ENCODE measurements at regions not wholly inside any gene's neighbourhood (a gene's known extent, or its start where the extent isn't known, plus 50 kb on each side); places are given as distances from the start of the nearest gene placed in this dataset.
A peak's percentile ranks its signal among the peaks of the same experiment; 100 is the strongest.

GRCh38 chr2:13005761-13006335 is 289.1 kb downstream of the TRIB2 start:
- Histone ChIP-seq H3K27ac (ENCODE audit: insufficient read depth, low read depth, low read length) (no peak overlapping the region), H3K4me2 (ENCODE audit: insufficient read depth, low read length) (peak overlapping the region; percentile 59), H3K9me3 (replicated peaks; ENCODE audit: control insufficient read depth, insufficient read depth, low read length) (no peaks in the 10 kb centered on the region), H3K9ac (replicated peaks; ENCODE audit: extremely low read depth, insufficient read depth, low read length) (no peak overlapping the region), H3K79me2 (ENCODE audit: control insufficient read depth, insufficient read depth, low read length) (no peaks in the 10 kb centered on the region), H3K9me1 (replicated peaks; ENCODE audit: control insufficient read depth, extremely low read depth, insufficient read depth, low read length) (no peaks in the 10 kb centered on the region), H2AFZ (ENCODE audit: low read depth, low read length) (peak overlapping the region; percentile 17), H3K27me3 (ENCODE audit: control insufficient read depth in 2 of 2, insufficient read depth in 2 of 2, low read length in 2 of 2) (peaks cover 0 to 3% of the 10 kb centered on the region in 2 experiments), H3K4me3 (replicated peaks in 1 of 3; ENCODE audit: insufficient read depth in 1 of 3, low read depth in 1 of 3, low read length in 3 of 3) (no peak overlapping the region), H4K20me1 (replicated peaks; ENCODE audit: control insufficient read depth, extremely low read depth, insufficient read depth, low read length) (no peaks in the 10 kb centered on the region), H3K4me1 (ENCODE audit: control insufficient read depth, extremely low read depth, insufficient read depth, low read length) (peaks cover 24% of the 10 kb centered on the region), H3K36me3 (ENCODE audit: control insufficient read depth in 2 of 2, extremely low read depth in 1 of 2, insufficient read depth in 2 of 2, low read length in 2 of 2) (no peaks in the 10 kb centered on the region)
- dilution Hi-C loops (cut with MboI; ENCODE audit: extremely low pct_ligation_motif_present, low sequenced_read_pairs) = no loop called here
- ChIA-PET CTCF (interaction anchor here (0.9 to 3.8 kb wide), 26 partner anchors 11 to 1221 kb away, joined by 3 to 135 read pairs (median 9); partner anchors contain the start of gene TRIB2), POLR2A (no interaction called here)
- intact Hi-C loops (cut with micrococcal nuclease) = loop anchor here (1.0 to 10.0 kb wide), 7 partner anchors 24 to 849 kb away; no protein-coding TSS in a partner anchor
- DNase-seq (ENCODE audit: low read depth, low spot score) (peak; percentile 63), FAIRE-seq (peak; percentile 21)
- TF ChIP-seq GATA2 (IDR thresholded peaks at IDR 0.05; ENCODE audit: insufficient read depth, insufficient read length, low read depth, low read length) (no peak), EZH2 (IDR thresholded peaks at IDR 0.05; ENCODE audit: borderline replicate concordance, low read depth, low read length, severe bottlenecking) (no peak)
- BruUV-seq (replicated peaks) = no TSS peak

GRCh38 chr2:13006426-13006825 is 289.7 kb downstream of the TRIB2 start:
- TF ChIP-seq MYC (IDR thresholded peaks at IDR 0.05; ENCODE audit: low read depth, low read length) (no peak), POLR2A (IDR thresholded peaks at IDR 0.05; ENCODE audit: low read depth, low read length) (no peak), GATA2 (IDR thresholded peaks at IDR 0.05; ENCODE audit: insufficient read depth, insufficient read length, low read depth, low read length) (no peak), POLR2AphosphoS5 (IDR thresholded peaks at IDR 0.05; ENCODE audit: insufficient read depth, low read depth, low read length) (no peak), EZH2 (IDR thresholded peaks at IDR 0.05; ENCODE audit: borderline replicate concordance, low read depth, low read length, severe bottlenecking) (no peak)
- Histone ChIP-seq H3K27me3 (ENCODE audit: control insufficient read depth in 2 of 2, insufficient read depth in 2 of 2, low read length in 2 of 2) (peaks cover 0 to 3% of the 10 kb centered on the region in 2 experiments), H3K9ac (replicated peaks; ENCODE audit: extremely low read depth, insufficient read depth, low read length) (no peak overlapping the region), H3K9me3 (replicated peaks; ENCODE audit: control insufficient read depth, insufficient read depth, low read length) (no peaks in the 10 kb centered on the region), H3K4me3 (replicated peaks in 1 of 3; ENCODE audit: insufficient read depth in 1 of 3, low read depth in 1 of 3, low read length in 3 of 3) (no peak overlapping the region), H3K36me3 (ENCODE audit: control insufficient read depth in 2 of 2, extremely low read depth in 1 of 2, insufficient read depth in 2 of 2, low read length in 2 of 2) (no peaks in the 10 kb centered on the region), H3K9me1 (replicated peaks; ENCODE audit: control insufficient read depth, extremely low read depth, insufficient read depth, low read length) (no peaks in the 10 kb centered on the region), H3K4me1 (ENCODE audit: control insufficient read depth, extremely low read depth, insufficient read depth, low read length) (peaks cover 21% of the 10 kb centered on the region), H3K27ac (ENCODE audit: insufficient read depth, low read depth, low read length) (no peak overlapping the region), H2AFZ (ENCODE audit: low read depth, low read length) (no peak overlapping the region), H4K20me1 (replicated peaks; ENCODE audit: control insufficient read depth, extremely low read depth, insufficient read depth, low read length) (no peaks in the 10 kb centered on the region), H3K4me2 (ENCODE audit: insufficient read depth, low read length) (peak overlapping the region; percentile 59), H3K79me2 (ENCODE audit: control insufficient read depth, insufficient read depth, low read length) (no peaks in the 10 kb centered on the region)
- intact Hi-C loops (cut with micrococcal nuclease) = loop anchor here (1.0 to 10.0 kb wide), 6 partner anchors 55 to 849 kb away; no protein-coding TSS in a partner anchor
- no peak for DNase-seq (ENCODE audit: low read depth, low spot score)
- POLR2A ChIA-PET = no interaction called here
- dilution Hi-C loops (cut with MboI; ENCODE audit: extremely low pct_ligation_motif_present, low sequenced_read_pairs) = no loop called here
- FAIRE-seq = no peak
- CTCF ChIA-PET = interaction anchor here (0.6 to 3.8 kb wide), 61 partner anchors 10 to 1262 kb away, joined by 3 to 135 read pairs (median 6); partner anchors contain the start of gene TRIB2
- no TSS peak for BruUV-seq (replicated peaks)

All from endothelial cell of umbilical vein (primary cell).